Right kidney (tissue), 1 donor: ENCODE measurements at regions not wholly inside any gene's neighbourhood (a gene's known extent, or its start where the extent isn't known, plus 50 kb on each side); places are given as distances from the start of the nearest gene placed in this dataset.
A peak's percentile ranks its signal among the peaks of the same experiment; 100 is the strongest.

Source experiments
- DNase-seq: peaks from one replicate; pipeline ENCODE4 v3.0.0-alpha.2; 2016

DNA sequence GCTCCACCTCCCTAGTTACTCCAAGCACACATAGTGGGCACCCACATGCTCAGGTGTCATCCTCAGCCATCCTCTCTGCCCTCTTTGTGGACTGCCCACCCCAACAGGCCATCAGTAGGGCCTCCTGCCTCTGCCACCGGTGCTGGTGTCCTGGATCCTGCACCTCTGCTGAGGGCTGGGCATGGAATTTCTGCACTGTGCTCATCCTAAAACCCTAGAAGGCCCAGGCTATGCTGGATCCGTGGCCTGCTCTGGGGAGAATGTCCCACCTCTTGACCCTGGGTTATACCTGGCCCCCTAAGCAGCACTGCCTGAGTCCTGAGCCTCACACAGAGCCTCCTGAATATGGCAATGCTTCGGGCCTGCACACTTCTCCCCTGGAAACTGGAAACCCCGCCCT is 318.3 kb downstream of the MATN1 start:
- no peak for DNase-seq

DNA sequence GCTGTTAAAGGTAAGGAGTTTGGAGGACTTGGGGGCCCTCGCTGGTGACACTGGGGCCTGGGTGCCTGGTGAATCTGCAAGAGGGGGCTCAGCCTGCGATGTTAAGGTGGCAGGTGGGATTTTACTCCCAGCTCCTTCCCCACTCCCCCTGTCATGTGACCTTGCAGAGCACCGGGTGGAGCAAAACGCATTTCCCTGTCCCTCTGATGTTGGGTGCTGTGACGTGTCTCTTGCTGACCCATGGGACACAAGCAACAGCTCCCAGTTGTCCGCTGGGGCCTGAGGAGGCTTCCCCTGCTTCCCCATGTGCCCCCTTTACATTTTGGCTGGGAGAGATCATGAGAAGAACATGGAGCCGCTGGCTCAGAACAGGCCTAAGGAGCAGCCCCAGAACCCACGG is 319.0 kb downstream of the MATN1 start:
- DNase-seq, result no peak

DNA sequence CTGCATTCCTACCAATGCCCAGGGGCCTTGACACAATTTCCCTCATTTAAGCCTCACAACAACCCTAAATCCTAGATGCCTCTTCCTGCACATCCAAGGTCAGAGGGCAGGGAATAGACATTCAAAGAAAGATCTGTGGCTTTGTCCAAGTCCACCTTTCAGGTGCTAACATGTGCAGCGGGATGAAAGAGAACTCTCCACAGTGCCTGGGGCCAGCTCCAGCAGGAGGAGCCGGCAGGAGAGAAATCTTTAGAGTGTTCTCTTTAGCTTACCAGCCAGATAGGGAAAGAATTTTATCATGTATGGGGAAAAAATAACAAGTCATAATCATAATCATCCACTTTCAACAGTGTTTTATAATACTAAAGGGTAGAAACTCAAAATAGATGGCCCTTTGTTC is 319.7 kb downstream of the MATN1 start:
- no peak for DNase-seq

DNA sequence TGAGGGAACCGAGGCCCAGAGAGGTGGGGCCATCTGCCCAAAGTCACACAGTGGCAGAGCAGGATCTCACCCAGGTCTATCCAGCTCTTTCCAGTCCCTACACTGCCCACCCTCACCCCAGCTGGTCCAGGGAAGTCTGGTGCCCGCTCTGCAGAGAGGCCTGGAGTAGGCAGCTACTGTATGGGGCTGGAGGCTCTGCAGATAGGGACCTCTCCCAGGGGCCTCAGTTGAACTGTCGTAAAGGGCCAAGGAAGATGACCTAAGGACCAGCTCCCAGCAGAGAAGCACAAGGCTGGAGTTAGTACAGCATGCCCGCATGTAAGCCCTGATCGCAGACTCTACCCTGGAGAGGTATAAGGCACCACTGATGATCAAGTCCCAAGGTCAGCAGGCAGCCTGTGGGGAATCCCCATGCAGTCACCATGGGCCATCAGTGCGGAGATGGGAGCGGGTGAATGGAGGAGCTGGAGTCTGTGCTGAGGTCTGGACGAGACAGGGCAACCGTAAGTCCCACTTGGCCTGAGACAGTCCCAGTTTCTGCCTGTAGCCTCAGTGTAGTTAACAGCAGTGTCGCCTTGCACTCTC is 320.2 kb downstream of the MATN1 start:
- no peak for DNase-seq

DNA sequence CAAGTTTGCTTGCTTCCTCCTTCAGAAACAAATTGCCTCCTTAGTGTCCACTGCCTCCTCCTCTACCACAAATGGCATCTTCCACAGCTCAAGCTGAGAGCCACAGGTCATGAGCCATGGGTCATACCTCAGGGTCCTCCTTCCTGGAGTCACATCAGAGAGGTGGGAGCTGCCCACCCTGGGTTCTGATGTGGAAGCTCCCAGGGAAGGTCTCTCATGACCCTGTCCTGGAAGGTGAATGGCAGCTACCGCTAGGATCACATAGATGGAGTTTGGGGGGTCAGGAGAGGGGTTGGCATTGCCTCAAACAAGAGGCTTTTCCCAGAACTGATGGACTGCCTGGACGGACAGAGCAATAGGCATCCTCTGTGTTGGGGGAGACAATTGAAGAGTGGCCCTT is 321.4 kb downstream of the MATN1 start:
- no peak for DNase-seq

DNA sequence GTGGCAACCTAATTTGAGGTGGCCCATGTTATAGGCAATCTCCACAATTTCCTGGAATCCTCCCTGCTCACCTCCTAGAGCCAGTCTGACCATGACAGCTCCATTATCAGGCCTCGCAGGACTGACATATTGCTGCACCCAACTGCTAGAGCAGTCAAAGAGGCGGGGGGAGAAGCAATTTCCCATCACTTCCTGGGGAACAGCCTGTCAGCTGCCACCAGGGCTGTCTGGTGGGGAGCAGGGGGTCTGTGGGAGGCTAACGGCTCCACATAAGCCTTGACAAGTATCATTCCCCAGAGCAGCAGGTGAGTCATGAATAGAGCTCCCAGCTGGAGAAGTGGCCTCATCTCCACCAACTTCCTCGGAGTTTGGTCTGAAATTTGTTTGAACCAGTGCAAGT is 322.9 kb downstream of the MATN1 start:
- no peak for DNase-seq

DNA sequence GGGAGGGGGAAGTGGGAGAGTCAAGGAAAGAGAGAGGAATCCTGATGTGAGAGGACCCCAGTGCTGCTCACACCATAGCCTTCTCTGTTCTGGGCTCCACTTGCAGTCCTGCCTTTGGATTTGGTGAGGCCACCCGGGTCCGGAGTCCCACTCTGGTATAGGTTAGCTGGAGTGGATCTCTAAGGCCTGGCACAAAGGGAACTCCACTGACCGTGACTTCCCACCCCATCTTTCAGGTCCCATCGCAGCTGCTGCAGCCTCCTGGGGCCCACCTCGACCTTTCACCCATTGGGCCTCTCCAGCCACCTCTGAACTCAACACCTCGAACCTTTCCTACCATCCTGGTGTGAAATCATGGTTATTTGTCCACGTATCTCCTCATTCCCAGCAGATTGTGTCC is 324.4 kb downstream of the MATN1 start:
- DNase-seq, result no peak

DNA sequence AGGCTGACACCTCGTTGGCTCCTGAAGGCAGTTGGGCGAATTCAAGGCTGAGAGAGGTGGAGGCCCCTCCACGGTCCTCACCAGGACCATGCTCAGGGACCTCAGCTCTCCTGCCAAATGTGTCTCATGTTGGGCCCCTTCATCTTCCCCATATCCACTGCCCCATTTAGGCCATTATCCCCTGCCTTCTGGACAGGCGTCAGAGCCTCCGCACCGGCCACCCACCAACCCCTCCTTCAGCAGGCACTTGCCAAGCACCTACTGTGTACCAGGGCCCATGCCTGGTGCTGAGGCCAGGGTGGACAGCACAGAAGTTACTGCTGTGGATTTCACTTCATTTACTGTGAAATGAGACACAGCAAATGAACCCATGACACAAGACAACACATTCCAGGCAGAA is 325.8 kb downstream of the MATN1 start:
- no peak for DNase-seq

DNA sequence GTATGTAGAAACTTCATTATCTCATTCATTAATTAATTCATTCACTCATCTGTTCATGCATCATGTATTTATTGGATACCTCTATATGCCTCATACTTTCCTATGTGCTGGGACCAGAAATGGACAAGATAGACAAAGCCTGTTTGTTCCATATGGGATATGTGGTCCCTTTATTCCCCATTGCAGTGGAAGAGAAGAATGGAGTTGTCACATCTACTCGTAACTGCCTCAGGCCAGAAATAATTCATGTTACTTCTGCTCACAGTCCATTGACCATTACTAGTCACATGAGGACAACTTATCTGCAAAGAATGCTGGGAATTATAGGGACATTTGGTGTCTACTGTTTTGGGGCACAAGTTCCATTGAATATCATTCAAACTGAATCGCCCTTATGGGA is 327.8 kb downstream of the MATN1 start:
- DNase-seq, result no peak

DNA sequence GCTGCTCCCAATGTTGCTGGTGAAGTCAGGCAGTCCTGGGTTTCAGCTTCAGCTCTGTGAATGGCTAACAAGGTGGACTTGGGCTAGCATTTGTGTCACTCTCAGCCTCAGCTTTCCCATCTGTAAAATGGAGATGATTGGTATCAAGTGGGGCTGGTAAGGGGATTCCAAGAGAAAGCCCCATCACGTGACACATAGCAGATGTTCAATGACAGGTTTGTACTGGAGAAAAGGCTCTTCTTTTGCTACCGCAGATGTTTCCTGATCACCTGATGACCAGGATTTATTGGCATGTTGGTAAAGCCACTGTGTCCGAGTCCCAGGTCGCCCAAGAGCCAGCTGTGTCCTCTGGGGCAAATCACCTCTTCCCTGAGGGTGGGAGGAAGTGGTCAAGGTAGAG is 335.0 kb downstream of the MATN1 start:
- no peak for DNase-seq

DNA sequence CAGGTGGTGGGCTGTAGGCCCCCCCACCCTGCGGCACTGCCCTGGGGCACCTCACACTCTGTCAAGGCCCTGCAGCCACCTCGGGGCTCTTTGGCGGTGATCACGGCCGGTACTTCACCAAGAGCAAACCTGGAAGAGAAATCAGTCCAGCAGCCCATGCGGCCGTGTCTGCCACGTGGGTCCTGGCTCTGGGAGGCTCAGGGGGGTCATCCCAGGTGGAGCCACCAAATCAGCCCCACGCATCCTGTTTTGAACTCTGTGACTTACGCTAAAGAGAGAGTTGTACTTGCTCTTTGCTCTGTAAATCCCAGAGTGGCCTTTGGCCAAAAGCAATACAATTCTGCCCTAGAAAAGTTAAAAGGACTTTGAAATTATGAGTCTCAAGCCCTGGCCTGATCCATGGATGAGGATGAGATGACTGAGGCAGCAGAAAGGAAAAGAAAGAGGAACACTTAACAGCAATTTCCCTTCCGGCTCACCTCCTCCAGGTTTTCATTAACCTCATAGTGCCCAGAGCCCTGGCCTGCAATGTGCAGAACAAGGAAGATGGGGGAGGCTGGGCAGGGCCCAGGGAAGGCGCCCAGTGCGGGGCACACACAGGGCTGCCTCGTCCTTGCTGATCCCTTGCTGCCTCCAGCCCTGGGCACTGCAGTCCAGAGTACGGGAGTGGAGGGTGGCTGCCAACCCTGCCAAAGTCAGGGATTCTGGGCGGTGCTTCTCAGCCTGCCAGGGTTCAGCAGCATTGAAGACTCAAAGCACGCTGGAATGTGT is 337.0 kb downstream of the MATN1 start:
- DNase-seq, result no peak

DNA sequence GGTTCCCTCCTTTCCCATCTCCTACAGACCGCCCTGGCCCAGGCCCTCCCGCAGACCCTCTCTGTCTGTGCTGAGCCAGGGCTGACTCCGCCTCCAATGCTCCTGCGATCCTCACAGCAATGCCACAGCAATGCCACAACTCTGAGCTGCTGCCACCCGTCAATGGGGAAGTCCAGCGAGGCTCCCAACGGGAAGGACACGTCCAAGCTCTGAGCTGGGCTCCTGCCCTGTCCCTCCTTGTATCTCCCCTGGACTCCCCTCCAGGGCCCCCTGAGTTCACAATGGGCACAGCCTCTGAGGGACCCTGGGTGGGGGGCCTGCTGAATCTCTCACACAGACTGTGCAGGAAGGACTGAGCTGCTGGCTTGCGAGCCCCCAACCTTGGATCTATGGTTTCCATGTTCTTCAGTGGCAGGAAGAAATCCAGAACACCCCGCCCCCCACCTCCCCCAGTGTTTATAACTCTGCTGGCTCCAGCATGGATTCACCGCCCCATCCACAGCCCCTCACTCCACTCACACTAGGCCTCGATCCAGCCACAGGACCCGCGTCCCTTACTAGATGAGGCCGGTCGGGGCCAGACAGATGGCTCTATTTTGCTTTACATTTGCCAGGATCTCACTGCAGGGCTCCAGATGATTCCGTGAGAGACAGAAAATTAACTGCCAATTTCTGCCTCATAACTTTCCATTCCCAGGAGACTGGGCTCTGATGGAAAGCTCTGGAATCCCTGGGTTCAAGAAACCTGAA is 338.0 kb downstream of the MATN1 start:
- no peak for DNase-seq

DNA sequence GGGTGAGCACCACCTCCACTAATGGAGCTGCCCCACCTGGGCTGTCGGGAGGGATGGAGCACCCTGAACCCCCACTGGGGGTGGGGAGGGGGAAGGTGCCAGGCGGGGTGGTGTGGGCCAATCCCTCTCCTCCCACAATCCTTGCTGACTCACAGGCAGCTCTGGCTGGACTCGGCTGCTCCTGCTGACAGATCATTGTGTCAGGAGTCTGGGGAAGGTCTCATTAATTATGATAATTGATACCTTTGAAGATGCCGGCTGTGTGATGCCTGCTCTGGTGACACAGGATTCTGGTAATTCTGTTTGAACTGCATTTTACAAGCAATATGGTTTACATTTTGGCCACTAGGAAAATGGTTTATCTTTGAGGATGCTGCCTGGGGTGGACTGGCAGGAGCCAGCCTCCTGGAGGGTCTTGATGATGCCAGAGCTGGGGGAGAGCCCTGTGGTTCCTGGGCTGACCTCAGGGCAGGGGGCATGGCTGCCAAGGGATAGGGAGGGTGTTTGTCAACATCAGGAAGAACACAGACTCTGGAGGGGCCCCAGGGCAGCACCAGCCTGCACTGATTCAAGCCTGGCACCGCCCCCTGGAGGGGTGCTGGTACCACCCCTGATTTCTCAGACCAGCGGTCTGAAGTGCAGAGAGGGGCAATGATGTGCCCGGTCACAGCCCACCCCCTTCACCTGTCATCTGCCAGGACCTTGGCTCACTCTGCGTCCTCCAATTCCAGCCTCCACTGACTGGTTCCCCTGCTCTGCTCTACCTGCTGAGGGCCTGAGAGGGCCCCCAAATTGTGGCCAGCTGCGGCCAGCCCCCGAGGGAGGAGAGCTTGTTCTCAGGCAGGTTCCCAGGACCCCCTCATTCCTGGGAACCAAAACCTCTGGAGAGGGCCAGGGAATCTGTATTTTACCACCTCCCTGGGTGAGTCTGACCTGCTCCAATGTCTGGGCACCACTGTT is 338.8 kb downstream of the MATN1 start:
- no peak for DNase-seq

DNA sequence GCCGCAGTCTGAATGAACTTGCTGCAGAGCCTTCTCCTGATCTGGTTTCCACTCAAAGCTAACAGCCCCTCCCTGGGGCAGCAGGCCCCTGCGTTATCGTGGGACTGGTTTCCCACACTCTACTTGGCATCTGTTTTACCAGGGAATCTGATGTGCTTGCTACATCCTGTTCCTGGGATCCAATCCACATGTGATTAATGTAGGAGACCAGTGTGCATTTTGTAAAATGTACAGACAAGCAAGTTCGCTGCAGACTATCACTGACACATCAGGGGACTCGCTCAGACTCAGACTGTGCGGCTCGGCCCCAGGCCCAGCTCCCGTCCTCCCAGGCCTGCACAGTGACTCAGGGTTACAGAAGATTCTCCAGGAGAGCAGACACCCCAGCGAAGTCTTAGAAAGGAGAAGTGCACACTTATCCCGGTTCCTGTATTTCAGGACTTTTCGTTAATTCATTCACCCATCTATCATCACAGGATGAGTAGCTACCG is 340.1 kb downstream of the MATN1 start:
- no peak for DNase-seq

DNA sequence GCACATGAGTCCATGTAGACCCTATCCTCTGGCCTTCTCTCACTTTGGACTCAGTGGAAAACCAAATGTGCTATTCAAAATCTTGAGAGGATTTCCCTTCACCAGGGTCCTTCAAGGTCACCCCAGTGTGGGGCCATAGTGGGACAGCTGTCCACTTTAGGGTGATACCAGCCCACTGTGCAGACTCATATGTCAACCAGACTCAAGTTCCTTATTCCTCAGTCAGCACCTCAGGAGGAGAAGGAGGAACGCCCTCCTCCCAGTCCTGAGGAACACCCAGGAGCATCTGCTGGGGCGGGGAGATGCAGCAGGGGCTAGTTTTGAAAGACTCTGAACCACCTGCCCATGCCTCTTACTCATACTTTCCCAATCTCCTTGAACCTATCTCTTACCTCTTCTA is 340.9 kb downstream of the MATN1 start:
- no peak for DNase-seq

DNA sequence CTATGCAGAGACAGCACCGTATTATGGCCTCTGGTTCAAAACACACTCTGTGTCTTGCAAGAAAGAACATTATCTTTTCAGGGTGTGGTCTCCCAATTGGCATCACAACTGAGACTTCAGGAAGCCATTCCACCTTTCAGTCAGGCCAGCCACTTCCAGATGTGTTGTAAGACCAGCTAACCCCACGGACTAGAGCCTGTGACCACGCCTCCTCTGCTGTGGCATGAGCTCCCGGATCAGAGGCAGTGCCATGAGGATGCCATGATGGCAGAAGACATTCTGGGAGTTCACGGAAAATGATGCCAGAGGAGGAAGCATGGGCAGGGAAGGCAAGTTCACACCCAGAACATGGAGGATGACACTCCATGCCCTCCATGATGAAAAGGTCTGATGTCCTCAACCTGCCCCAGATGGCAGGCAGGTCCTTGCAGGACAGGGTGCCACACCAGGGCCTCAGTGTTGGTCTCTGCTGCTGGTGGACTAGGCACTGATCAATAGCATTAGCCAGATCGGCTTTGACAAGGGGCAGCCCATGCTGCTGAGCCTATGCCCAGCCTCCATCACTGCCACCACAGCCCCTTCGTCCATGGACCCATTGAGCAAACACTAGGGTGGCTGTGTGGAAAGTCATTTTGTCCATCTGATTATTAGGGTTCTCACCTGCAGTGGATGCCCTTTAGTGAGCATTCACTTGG is 341.6 kb downstream of the MATN1 start:
- no peak for DNase-seq

DNA sequence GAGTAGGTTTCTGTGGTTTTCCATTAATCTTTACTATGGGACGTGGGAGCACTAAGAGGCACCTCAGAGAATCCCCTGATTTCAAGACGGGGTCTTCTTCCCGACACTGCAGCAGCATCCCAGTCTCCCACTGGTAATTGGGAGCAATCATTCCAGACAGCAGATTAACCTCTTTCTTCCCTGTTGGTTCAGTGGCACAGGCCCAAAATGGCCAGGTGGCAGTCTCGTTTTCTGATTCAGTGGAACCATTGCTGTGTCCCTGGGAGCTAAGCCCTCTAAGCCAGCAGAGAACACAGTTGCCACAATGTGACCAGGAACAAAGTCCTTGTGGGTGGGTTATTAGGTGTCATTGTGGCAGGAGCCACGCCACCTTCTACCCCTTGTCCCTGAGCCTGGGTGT is 342.1 kb downstream of the MATN1 start:
- no peak for DNase-seq

DNA sequence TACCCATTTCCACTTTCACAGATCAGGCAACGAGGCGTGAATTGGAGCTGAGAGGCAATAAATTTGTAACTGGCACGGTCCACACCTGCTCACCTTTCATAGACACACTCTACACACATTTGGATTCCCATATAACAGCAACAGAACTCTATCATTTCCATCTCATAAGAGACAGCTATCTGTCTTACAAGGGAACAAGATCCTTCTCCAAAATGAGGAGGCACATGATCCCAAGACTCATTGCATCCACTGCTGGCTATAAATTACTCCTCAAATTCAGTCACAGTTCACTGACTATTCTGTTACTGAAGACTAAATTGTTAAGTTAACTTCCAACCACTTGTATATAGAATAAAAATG is 342.8 kb downstream of the MATN1 start:
- DNase-seq, result no peak

DNA sequence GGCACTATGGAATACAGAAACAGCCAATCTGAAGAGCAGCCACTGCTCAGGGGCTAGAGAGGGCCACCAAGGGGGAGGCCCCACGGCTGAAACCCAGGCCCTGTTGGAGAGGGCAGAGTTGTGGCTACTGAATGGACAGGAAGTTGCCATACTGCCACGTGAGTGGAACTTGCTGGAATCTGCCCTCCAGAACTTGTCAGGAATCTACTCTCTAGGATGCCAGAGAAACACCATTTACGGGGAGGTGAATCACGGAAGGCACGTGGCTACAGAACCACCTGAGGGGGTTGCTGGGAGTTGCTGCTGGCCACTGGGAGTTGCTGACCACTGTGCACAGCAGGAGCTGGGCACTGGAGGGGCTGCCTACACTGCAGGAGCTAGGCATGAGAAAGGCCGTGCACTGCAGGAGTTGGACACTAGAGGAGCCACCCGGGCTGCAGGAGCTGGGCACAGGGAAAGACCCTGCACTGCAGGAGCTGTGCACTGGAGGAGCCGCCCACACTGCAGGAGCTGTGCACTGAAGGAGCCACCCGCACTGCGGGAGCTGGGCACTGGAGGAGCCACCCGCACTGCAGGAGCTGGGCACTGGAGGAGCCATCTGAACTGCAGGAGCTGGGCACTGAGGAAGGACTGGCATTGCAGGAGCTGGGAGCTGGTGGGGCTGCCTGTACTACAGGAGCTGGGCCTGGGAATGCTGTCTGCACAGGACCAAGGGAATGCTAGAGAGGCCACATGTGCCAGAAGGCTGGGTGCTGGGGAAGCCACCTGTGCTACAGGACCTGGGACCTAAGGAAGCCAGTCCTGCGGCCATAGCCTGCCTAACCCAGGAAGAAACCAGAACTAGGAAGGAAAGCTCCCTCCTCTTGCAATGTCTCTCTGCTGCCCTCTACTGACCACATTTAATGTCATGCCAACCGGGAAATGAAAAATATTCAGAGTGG is 343.4 kb downstream of the MATN1 start:
- DNase-seq, result peak; percentile 72

DNA sequence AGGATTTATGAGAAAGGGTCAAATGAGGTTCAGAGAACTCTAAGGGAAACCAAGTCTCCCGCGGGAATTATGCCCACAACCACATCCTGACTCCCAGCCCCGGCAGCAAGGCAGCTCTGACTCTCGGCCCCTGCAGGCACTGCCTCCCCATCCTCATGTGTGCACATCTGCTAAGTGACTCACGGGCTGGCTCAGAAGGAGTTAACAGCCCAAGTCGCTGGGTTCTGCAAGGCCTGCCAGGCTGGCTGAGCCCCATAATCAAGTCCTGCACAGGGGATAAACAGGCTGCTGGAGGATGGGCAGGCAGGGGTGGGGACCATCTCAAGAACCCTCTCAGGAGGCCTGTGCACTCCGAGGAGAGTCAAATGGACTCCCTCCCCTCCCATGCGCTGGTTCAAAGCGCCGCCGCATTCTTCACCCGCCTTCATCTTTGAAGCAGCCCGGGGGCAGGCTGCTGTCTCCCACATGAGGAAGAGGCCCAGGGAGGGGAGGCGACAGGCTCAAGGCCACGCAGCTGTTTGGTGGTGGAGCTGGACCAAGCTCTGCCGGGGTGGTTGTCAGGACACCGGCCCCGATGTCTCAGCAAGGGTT is 344.3 kb downstream of the MATN1 start:
- peak; percentile 68 for DNase-seq
